ENCODE measurements at regions not wholly inside any gene's neighbourhood (a gene's known extent, or its start where the extent isn't known, plus 50 kb on each side); places are given as distances from the start of the nearest gene placed in this dataset.

- TF ChIP-seq EZH2 (IDR thresholded peaks at IDR 0.05; ENCODE audit: borderline replicate concordance, low read length) (no peak), CTCF (IDR thresholded peaks at IDR 0.05; ENCODE audit: low read length) (no peak)
Measured at GRCh38 chr12:24227551-24227950, 278.1 kb upstream of the SOX5 start.
